ENCODE measurements at regions not wholly inside any gene's neighbourhood (a gene's known extent, or its start where the extent isn't known, plus 50 kb on each side); places are given as distances from the start of the nearest gene placed in this dataset.

DNA sequence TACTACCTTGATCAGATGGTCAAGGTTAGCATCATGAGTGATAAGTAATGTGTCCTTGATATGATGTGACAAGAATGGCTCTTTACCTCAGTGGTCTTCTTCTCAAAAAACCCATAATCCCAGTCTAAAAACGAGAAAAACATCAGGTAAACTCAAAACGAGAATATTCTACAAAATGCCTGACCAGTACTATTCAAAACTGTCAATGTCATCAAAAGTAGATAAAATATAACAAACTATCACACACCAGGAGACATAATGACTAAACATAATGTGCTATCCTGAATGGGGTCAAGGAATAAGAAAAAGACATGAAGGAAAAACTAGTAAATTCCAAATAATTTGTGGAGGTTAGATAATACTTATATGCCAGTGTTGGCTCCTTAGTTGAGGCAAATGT lies 85.2 kb upstream of the PDHA2 start:
- TF ChIP-seq RBBP5 (conservative IDR thresholded peaks at IDR 0.05), result no peak
- no peak for TF ChIP-seq MLLT1 (IDR thresholded peaks at IDR 0.05)
- no peak for TF ChIP-seq RAD21 (IDR thresholded peaks at IDR 0.05; ENCODE audit: insufficient read depth, low read depth, low read length)
- no peak for TF ChIP-seq EP300 (IDR thresholded peaks at IDR 0.05; ENCODE audit: borderline replicate concordance in 1 of 2, control insufficient read depth in 1 of 2, low read depth in 2 of 2, low read length in 2 of 2)

All from GM12878 (cell line).